HL-60 (cell line): ENCODE measurements at regions not wholly inside any gene's neighbourhood (a gene's known extent, or its start where the extent isn't known, plus 50 kb on each side); places are given as distances from the start of the nearest gene placed in this dataset.

Experiments used
- GABPA ChIP-seq: IDR thresholded peaks from 2 replicates; pipeline ENCODE4 v1.6.1; 2012; ENCODE audit warnings: low read depth
- POLR2AphosphoS5 ChIP-seq: IDR thresholded peaks from 2 replicates; pipeline ENCODE4 v1.6.1; 2012; ENCODE audit warnings: low read depth
- SPI1 ChIP-seq: IDR thresholded peaks from 2 replicates; pipeline ENCODE4 v1.6.1; 2012; ENCODE audit warnings: low read depth, mild to moderate bottlenecking, borderline replicate concordance
- TF ChIP-seq, protein P1 (sequence below): IDR thresholded peaks from one replicate; pipeline ENCODE4 v1.5.1; 2011; ENCODE audit warnings: low read length, control low read depth, inconsistent platforms; ENCODE audit not compliant: insufficient read depth
- TF ChIP-seq, protein P2 (sequence below): IDR thresholded peaks from 2 replicates; pipeline ENCODE4 v1.6.1; 2012; ENCODE audit warnings: low read depth; ENCODE audit not compliant: insufficient replicate concordance

DNA sequence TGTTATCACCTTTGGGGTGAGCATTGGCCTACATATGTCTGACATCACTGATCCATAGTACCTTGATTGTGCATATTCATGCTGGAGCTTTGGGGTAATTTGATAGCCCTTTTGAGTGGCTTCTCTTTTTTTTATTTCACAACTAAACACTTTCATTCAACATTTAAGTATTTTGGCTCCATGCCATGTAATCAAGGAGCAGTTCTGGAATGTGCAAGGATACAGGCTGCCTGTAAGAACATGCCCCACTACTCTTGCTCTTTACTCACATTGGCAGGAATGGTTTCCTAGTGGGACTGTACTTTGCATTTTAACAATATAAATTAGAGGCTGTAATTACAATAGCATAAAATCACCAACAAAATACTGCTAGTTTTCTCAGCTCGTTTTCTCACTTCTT, 300.7 kb upstream of the SPAG17 start:
- TF ChIP-seq, protein P1, sequence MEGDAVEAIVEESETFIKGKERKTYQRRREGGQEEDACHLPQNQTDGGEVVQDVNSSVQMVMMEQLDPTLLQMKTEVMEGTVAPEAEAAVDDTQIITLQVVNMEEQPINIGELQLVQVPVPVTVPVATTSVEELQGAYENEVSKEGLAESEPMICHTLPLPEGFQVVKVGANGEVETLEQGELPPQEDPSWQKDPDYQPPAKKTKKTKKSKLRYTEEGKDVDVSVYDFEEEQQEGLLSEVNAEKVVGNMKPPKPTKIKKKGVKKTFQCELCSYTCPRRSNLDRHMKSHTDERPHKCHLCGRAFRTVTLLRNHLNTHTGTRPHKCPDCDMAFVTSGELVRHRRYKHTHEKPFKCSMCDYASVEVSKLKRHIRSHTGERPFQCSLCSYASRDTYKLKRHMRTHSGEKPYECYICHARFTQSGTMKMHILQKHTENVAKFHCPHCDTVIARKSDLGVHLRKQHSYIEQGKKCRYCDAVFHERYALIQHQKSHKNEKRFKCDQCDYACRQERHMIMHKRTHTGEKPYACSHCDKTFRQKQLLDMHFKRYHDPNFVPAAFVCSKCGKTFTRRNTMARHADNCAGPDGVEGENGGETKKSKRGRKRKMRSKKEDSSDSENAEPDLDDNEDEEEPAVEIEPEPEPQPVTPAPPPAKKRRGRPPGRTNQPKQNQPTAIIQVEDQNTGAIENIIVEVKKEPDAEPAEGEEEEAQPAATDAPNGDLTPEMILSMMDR, result no peak
- TF ChIP-seq GABPA (no peak), SPI1 (no peak), POLR2AphosphoS5 (no peak)
- TF ChIP-seq, protein P2, sequence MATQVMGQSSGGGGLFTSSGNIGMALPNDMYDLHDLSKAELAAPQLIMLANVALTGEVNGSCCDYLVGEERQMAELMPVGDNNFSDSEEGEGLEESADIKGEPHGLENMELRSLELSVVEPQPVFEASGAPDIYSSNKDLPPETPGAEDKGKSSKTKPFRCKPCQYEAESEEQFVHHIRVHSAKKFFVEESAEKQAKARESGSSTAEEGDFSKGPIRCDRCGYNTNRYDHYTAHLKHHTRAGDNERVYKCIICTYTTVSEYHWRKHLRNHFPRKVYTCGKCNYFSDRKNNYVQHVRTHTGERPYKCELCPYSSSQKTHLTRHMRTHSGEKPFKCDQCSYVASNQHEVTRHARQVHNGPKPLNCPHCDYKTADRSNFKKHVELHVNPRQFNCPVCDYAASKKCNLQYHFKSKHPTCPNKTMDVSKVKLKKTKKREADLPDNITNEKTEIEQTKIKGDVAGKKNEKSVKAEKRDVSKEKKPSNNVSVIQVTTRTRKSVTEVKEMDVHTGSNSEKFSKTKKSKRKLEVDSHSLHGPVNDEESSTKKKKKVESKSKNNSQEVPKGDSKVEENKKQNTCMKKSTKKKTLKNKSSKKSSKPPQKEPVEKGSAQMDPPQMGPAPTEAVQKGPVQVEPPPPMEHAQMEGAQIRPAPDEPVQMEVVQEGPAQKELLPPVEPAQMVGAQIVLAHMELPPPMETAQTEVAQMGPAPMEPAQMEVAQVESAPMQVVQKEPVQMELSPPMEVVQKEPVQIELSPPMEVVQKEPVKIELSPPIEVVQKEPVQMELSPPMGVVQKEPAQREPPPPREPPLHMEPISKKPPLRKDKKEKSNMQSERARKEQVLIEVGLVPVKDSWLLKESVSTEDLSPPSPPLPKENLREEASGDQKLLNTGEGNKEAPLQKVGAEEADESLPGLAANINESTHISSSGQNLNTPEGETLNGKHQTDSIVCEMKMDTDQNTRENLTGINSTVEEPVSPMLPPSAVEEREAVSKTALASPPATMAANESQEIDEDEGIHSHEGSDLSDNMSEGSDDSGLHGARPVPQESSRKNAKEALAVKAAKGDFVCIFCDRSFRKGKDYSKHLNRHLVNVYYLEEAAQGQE, result no peak
